Forelimb muscle (tissue), 1 donor: ENCODE measurements at regions not wholly inside any gene's neighbourhood (a gene's known extent, or its start where the extent isn't known, plus 50 kb on each side); places are given as distances from the start of the nearest gene placed in this dataset.
"Not testable (repeated sequence)": the region's sequence is repeated elsewhere in the genome, so short reads cannot be mapped to it uniquely, and the experiment has no call there.

Experiments used
- DNase-seq: peaks from one replicate; pipeline ENCODE4 v3.0.0-alpha.2; 2013; ENCODE audit warnings: low read depth

DNA sequence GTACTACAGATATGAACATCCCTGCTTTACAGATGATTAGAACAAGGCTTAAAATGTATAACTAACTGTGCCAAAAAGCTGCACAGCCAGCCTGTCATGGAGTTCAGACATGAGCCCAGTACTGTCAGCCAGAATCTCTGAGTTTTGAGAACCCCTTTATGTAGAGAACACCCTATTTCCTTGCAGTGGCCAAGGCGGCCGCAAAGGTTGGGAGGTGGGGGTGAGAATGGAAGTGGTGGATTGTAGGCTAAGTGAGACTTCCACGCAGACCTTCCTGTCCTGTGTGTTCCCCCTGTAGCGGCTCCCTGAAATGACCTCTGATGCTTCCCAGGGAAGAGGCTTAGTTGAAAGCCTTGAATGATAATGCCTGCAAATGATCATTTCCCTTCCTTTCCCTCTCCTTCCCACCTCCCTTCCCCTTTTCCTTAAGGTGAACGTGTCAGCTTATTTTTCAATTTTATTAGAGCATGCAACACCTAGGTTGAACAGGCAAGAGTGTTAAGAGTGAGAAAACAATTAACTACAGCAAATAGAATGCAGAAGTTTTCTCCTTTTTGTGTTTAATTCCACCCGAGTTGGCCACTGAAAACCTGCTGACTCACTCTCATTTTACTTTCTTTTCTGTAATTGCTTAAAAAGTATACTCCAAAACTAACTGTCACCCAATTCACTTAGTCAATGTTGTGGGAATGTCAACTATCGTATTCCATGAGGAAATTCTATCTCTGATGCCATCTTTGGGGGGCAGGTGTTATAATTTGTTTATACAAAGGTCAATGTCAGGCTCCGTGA is 167.0 kb upstream of the EDNRB start:
- DNase-seq = no peak

- peak; percentile 55 for DNase-seq
These were observed 165.8 kb upstream of the EDNRB start for GRCh38 chr13:78084401-78084800.

GRCh38 chr13:78078168-78078567 is 159.5 kb upstream of the EDNRB start:
- DNase-seq = no peak

DNA sequence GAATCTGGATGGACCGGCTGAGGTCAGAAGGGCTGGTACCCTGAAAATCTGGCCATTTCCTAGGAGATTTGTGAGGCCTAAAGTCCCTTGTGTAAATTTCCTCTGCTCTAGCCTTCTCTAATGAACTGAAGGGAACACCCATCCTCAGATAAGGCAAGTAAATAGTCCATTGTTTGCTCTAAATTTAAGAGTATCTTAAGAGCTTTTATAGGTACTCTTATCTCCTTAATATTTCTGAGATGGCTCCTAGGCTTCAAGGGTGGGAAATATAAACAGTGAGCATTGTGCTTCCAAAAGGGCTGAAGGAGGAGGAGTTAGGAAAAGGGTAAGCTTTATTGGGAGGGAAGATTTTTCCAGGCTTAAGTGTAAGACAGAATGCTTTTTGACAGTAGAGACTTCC is 148.7 kb upstream of the EDNRB start:
- no peak for DNase-seq

GRCh38 chr13:78065141-78065540 is 146.5 kb upstream of the EDNRB start:
- DNase-seq = no peak

GRCh38 chr13:78061806-78062205 is 143.2 kb upstream of the EDNRB start:
- DNase-seq = no peak

- no peak for DNase-seq
These were observed 142.3 kb upstream of the EDNRB start for GRCh38 chr13:78060966-78061365.

GRCh38 chr13:78056865-78057264 is 138.2 kb upstream of the EDNRB start:
- DNase-seq = not testable (repeated sequence)

DNA sequence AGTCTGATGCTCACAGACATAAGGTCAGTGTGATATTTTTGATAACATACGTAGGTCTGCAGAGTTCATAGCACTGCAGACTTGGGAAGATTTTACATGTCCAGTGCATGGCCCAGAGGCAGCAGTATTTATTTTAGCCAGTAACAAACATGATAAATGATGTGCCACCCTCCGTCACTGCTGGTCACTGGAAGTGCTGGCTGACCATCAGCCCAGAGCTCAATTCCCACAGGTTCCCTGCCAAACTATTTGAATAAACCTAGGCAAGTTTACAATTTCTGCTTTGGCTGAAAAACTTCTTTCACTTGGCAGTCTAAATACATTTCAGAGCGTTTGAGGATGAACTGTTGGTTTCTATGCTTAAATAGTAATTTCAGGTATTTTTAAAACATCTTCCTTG is 135.5 kb upstream of the EDNRB start:
- no peak for DNase-seq

GRCh38 chr13:78047151-78047550 is 128.5 kb upstream of the EDNRB start:
- no peak for DNase-seq

GRCh38 chr13:78046331-78046730 is 127.7 kb upstream of the EDNRB start:
- no peak for DNase-seq

DNA sequence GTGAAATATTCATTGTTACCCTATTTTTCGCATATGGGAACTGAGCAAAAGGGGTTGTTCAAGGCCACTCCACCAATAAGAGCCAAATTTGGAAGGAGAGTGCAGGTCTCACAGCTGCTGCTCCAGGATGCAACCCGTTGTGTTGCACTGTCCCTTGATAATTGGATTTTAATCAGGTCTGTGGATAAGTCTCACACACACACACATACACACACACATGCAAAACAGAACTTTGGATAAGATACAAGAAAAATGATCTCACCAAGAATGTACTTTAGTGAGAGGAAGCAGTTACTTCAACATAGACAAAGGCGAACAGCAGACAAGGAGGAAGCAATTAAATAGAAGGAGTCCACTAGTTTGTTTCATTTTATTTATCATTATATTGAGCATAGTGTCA is 127.3 kb upstream of the EDNRB start:
- no peak for DNase-seq

DNA sequence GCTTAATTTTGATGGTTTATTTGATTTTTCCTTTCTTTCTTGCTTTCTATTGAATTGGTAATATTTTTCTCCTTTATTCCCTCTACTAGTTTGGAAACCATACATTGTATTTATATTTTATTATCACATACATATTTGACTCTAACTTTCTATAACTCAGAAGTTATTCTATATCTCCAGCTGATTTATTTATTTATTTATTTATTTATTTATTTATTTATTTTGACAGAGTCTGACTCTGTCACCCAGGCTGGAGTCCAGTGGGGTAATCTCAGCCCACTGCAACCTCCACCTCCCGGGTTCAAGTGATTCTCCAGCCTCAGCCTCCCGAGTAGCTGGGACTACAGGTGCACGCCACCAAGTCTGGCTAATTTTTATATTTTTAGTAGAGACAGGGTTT is 122.7 kb upstream of the EDNRB start:
- DNase-seq = not testable (repeated sequence)

GRCh38 chr13:78040205-78040830 is 121.7 kb upstream of the EDNRB start:
- DNase-seq = no peak

DNA sequence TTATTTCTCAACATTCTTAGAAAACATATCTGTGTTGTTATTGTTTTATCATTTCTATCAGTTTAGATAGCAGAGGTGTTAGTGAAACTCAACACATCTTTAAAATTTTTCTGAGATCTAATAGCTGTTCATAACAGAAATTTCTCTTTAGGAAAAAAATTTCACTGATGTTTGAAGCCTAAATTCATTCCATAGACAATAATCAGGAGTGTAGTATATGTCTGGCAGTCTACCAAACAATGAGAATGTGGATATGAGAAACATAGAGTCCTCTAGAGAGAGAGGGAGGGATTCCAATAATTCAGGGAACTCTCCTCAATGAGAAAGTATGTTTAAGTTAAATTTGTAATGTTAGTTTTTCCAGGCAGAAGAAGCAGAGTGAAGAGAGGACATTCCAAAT is 118.2 kb upstream of the EDNRB start:
- peak; percentile 44 for DNase-seq

GRCh38 chr13:78035500-78035899 is 116.9 kb upstream of the EDNRB start:
- DNase-seq = no peak

- DNase-seq = no peak
These were observed 114.9 kb upstream of the EDNRB start for GRCh38 chr13:78033509-78033908.

DNA sequence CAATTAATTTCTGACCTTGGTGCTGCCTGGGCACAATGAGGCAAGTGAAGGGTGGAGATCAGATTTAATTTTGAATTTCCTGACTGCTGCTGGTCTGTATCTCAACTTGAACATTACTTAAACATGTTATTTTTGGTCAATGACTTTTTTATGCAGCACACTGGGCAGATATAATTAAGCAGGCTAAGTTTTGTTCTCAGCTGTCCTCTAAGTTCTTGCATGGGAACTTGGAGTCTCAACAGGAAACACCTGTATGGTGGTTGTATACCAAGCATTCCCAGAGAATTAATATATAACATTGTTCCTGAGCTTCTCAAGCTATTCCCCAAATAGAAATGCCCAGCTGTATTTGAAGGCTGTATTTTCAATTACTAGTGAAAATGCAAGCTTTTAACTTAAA is 113.5 kb upstream of the EDNRB start:
- no peak for DNase-seq

DNA sequence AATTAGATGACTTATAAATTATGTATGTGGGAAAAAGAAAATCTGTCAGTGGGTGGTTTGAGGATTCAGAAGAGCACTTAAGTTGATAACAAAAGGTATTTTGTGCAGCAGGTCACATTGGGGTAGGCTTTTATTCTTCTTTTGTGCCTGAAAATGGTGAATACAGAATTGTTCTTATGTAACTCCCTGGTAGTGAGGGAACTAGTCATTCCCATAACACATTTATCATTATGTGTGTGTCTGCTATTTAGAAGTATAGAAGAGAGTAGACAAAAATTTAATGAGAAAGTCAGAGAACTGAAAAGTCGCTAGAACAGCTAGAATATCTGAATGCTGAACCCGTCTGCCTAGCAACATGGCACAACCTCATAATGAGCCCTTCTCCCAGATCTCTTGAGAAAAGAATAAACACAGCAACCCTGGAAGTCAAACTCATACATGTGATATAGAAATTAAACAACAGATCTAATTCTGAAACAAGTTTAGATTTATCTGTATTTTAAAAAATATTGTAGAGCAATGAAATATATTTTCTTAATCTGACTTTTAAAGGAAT is 111.8 kb upstream of the EDNRB start:
- DNase-seq = no peak

GRCh38 chr13:78029901-78030300 is 111.3 kb upstream of the EDNRB start:
- DNase-seq = no peak

DNA sequence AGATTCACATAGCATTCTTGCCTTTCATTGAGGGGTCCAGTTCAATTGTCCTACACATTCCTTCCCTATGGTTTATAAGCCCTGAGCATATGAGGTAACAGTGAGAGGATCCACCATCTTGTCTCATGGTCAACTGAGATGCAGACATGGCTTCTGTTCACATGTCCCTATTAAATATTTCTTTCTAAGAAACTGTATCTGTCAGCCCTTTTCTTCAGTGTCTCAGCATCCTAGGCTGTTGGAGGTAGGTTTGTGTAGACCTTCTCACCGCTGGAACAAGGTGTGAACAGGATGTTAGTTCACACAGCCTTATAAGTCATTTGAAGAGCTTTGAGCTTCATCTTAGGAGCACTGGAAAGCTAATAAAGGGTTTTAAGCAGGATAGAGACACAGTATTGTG is 110.3 kb upstream of the EDNRB start:
- DNase-seq = no peak

GRCh38 chr13:78024996-78025395 is 106.4 kb upstream of the EDNRB start:
- DNase-seq = no peak

DNA sequence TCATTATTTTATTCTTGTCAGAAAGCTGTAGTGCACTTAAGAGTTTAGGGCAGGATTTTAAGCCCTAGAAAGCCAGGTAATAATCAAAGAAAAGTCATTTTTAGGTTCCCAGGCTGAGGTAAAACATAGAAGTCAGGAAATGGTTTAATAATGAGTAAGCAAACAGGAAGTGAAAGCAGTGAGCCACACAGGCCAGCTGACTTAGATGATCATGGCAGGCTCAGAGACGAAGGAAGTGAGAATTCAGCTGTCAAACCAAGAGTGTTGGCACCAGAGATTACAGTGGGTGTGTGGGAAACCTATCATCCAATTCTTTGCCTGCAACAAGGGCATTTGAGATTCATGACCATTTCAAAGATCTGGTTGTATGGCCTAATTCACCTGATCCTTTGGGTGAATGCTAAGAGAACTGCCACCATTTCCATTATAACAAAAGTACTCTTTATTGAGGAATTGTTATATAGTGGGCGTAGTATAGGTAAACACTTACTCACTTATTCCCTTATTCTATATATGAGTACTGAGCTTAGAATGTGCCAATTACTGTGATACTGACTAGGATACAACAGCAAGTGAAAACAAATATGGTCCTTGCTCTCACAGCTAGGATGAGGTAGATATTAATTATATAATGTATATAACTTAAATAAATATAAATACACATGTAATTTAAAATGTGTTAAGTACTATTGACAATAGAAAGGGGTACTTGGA is 103.7 kb upstream of the EDNRB start:
- DNase-seq = no peak
